RWPE1 (cell line): ENCODE measurements at regions not wholly inside any gene's neighbourhood (a gene's known extent, or its start where the extent isn't known, plus 50 kb on each side); places are given as distances from the start of the nearest gene placed in this dataset.

Source experiments
- CTCF ChIA-PET: fragments of 350-600 bp; sonication (Branson Sonifier 250); formaldehyde crosslinking; extraction: SDS; loops from one replicate; lab custom pipeline; 2021; lab: Yijun Ruan, JAX
- POLR2A ChIA-PET: fragments of 400-600 bp; formaldehyde crosslinking; extraction: SDS; loops from one replicate; lab custom pipeline; 2020; ENCODE audit warnings: antibody characterized with exemption; ENCODE audit not compliant: low non-redundant PET; lab: Yijun Ruan, JAX
- DNase-seq: peaks from one replicate; pipeline ENCODE4 v3.0.0; 2012; ENCODE audit warnings: low spot score
- H3K27ac ChIP-seq: fragments of 450-650 bp; 2 replicates; pipeline ENCODE4 v1.5.1; 2017
- TF ChIP-seq, protein P1 (sequence below): fragments of 450-650 bp; conservative IDR thresholded peaks from 2 replicates; pipeline ENCODE4 v1.5.1; 2017; ENCODE audit warnings: low read depth, mild to moderate bottlenecking

- CTCF ChIA-PET: no interaction called here
- no peak for DNase-seq
- POLR2A ChIA-PET: no interaction called here
- no peak overlapping the region for H3K27ac ChIP-seq
- TF ChIP-seq, protein P1, sequence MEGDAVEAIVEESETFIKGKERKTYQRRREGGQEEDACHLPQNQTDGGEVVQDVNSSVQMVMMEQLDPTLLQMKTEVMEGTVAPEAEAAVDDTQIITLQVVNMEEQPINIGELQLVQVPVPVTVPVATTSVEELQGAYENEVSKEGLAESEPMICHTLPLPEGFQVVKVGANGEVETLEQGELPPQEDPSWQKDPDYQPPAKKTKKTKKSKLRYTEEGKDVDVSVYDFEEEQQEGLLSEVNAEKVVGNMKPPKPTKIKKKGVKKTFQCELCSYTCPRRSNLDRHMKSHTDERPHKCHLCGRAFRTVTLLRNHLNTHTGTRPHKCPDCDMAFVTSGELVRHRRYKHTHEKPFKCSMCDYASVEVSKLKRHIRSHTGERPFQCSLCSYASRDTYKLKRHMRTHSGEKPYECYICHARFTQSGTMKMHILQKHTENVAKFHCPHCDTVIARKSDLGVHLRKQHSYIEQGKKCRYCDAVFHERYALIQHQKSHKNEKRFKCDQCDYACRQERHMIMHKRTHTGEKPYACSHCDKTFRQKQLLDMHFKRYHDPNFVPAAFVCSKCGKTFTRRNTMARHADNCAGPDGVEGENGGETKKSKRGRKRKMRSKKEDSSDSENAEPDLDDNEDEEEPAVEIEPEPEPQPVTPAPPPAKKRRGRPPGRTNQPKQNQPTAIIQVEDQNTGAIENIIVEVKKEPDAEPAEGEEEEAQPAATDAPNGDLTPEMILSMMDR: no peak
Measured at GRCh38 chr6:14396392-14396791, 278.8 kb downstream of the CD83 start.

DNA sequence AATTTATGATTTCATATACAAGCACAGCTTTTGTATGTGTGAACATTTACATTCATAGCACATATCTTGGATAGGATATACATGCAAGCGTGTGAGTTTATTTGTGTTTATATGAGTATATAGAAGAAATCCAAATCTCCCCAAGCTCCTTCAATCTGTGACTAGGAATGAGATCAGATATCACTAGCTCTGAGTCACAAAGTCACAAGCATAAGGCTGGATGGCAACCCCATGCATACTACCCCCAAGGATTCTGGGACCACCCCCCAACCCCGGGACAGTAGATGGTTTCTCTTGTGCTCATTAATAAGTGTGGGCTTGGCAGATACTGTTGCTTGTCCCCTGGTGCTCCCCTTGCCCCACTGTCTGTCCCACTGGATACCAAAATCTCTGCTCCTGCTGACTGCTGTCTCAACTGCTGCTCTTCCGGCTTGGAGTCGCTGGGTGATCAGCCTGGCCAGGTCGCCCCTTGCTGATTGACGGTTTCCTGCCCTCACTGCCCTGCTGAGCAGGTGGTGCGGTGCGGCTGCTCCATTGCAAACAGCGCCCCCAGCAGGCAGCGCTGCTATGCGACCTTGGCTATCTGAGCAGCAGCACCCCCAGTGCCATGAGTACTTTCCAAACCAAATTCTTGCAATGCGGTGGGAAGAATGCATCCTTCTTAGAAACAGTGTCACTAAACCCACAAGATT lies 279.4 kb downstream of the CD83 start:
- TF ChIP-seq, protein P1: no peak; the same call in 1 of the 2 replicates
- DNase-seq: peak; percentile 5
- ChIA-PET CTCF (no interaction called here), POLR2A (no interaction called here)
- H3K27ac ChIP-seq: no peak overlapping the region

- DNase-seq: no peak
- POLR2A ChIA-PET: no interaction called here
- H3K27ac ChIP-seq: no peak overlapping the region
- TF ChIP-seq, protein P1: no peak; the same call in 1 of the 2 replicates
- CTCF ChIA-PET: no interaction called here
Measured at GRCh38 chr6:14397518-14397901, 279.9 kb downstream of the CD83 start.

DNA sequence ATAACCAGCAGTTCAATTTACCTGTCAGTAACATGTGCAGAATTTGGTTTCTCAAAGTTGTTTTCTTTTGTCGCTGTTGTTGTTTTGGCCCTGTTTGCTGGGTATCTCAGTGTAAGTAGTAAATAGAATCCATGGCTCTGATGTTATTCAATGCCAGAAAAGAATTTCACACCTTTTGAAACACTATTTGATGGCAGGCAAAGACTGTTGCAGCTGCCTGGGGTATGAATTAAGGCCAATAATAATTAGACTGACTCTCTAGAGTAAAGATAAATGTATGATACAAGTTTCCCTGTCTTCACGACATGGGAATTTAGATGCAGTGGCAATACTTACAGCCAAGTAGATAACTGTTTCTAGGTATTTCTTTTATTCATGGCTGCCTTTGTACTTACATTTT lies 281.4 kb downstream of the CD83 start:
- POLR2A ChIA-PET: no interaction called here
- no peak overlapping the region for H3K27ac ChIP-seq
- CTCF ChIA-PET: no interaction called here
- TF ChIP-seq, protein P1: no peak
- DNase-seq: no peak

DNA sequence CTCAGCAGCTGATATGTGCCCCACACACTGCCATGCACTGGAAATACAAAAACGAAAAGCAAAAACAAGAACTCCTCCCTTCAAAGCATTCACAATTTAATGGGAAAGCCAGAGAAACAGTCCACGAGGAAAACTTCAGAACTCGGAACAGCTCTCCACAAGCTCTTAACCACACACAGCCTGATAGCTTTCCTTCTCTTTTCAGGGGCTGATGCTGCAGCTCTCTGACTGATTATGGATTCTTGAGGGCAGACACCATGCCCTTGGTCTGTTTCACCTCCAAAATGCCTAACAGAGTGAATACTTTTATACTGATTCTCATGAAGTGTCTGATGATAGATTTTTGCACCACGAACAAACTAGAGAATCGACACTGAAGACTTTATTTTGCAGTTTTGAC lies 282.1 kb downstream of the CD83 start:
- CTCF ChIA-PET: no interaction called here
- TF ChIP-seq, protein P1: no peak

DNA sequence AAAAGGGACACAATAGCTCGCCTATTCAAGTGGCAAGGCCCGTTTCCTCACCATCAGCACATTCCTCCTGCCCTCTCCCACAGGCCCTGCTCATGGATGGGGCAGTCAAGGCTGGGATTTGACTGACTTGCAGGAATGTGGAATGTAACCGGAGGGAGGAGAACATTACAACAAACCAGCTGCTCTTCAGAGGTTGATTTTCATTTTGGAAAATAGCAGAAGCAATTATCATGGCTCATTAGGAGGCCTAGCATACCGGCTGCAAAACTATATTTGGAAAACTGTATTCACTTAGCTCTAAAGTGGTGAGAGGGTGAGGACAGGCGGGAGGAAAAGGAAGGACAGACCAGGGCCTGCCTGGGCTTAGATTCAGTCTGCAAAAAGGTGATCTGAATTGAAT lies 283.7 kb downstream of the CD83 start:
- DNase-seq: no peak
- ChIA-PET POLR2A (no interaction called here), CTCF (interaction anchor here (0.6 kb wide), 1 partner anchor 431 kb away, joined by 3 read pairs; no protein-coding TSS in a partner anchor)
- H3K27ac ChIP-seq: no peak overlapping the region
- TF ChIP-seq, protein P1: no peak

More for the DNA sequence above, 282.1 kb downstream of the CD83 start:
- no peak overlapping the region for H3K27ac ChIP-seq
- POLR2A ChIA-PET: no interaction called here
- DNase-seq: no peak
